Esophagus squamous epithelium (tissue), 4 donors: ENCODE measurements at regions not wholly inside any gene's neighbourhood (a gene's known extent, or its start where the extent isn't known, plus 50 kb on each side); places are given as distances from the start of the nearest gene placed in this dataset.

ENCODE experiments used
- CTCF ChIP-seq, 6 experiments: fragments of 450-650 bp in 4 of 6; fragments of 200-600 bp in 2 of 6; sonication (generic) in 2 of 6; IDR thresholded peaks; one replicate each; pipeline ENCODE4 v1.5.1; 2016 to 2019; ENCODE audit warnings: antibody characterized with exemption in 6 of 6, mild to moderate bottlenecking in 4 of 6, moderate library complexity in 4 of 6
- POLR2A ChIP-seq, 4 donors: fragments of 450-650 bp; IDR thresholded peaks; one replicate each; pipeline ENCODE4 v1.6.1; 2017; ENCODE audit warnings: antibody characterized with exemption in 4 of 4, mild to moderate bottlenecking in 4 of 4, moderate library complexity in 3 of 4

- TF ChIP-seq CTCF (IDR thresholded peaks at IDR 0.05) (no peak), POLR2A (IDR thresholded peaks at IDR 0.05) (no peak)
Measured at GRCh38 chrX:122913764-122914163, 270.3 kb upstream of the GRIA3 start.
